CD8-positive, alpha-beta memory T cell (primary cell): ENCODE measurements at regions not wholly inside any gene's neighbourhood (a gene's known extent, or its start where the extent isn't known, plus 50 kb on each side); places are given as distances from the start of the nearest gene placed in this dataset.

Experiments used
- CTCF ChIA-PET: fragments of 350-600 bp; sonication (Branson Sonifier 250); formaldehyde crosslinking; loops from one replicate; lab custom pipeline; 2021; ENCODE audit warnings: antibody characterized with exemption; lab: Charles Lee
- POLR2A ChIA-PET: fragments of 350-600 bp; sonication (Branson Sonifier 250); formaldehyde crosslinking; loops from one replicate; lab custom pipeline; 2021; ENCODE audit warnings: antibody characterized with exemption; lab: Charles Lee
- DNase-seq, 5 donors: peaks; one replicate each; pipeline versions ENCODE4 v3.0.0 to v3.0.0-alpha.2; 2020 to 2022; ENCODE audit warnings: mixed read lengths in 1 of 5
- H3K27ac ChIP-seq: one replicate; pipeline ENCODE4 v1.7.0; 2013; ENCODE audit warnings: low read depth, mild to moderate bottlenecking, low read length, moderate library complexity
- H3K27me3 ChIP-seq: 2 replicates; pipeline ENCODE4 v1.7.0; 2013; ENCODE audit warnings: low read length, mild to moderate bottlenecking; ENCODE audit not compliant: insufficient read depth, poor library complexity, severe bottlenecking
- H3K36me3 ChIP-seq: 2 replicates; pipeline ENCODE4 v1.7.0; 2013; ENCODE audit warnings: mild to moderate bottlenecking, low read length, moderate library complexity; ENCODE audit not compliant: insufficient read depth
- H3K4me1 ChIP-seq: 2 replicates; pipeline ENCODE4 v1.7.0; 2013; ENCODE audit warnings: mild to moderate bottlenecking, low read length, moderate library complexity; ENCODE audit not compliant: insufficient read depth
- H3K4me3 ChIP-seq: 2 replicates; pipeline ENCODE4 v1.7.0; 2013; ENCODE audit warnings: mild to moderate bottlenecking, low read length
- H3K9me3 ChIP-seq: 2 replicates; pipeline ENCODE4 v1.7.0; 2013; ENCODE audit warnings: mild to moderate bottlenecking, low read length
- H3K27ac Mint-ChIP-seq, 8 donors: one replicate each; pipeline ENCODE4 v1.8.0; 2020 to 2021; ENCODE audit warnings: mixed read lengths in 8 of 8, mild to moderate bottlenecking in 6 of 8, inconsistent platforms in 3 of 8, moderate library complexity in 3 of 8
- H3K27me3 Mint-ChIP-seq, 2 donors: one replicate each; pipeline ENCODE4 v1.8.0; 2020 to 2021; ENCODE audit warnings: mixed read lengths in 2 of 2, mild to moderate bottlenecking in 1 of 2, moderate library complexity in 1 of 2
- H3K36me3 Mint-ChIP-seq, 3 donors: one replicate each; pipeline ENCODE4 v1.8.0; 2020 to 2021; ENCODE audit warnings: mixed read lengths in 3 of 3, inconsistent platforms in 1 of 3, mild to moderate bottlenecking in 1 of 3
- H3K4me1 Mint-ChIP-seq, 3 donors: one replicate each; pipeline ENCODE4 v1.8.0; 2020 to 2021; ENCODE audit warnings: mixed read lengths in 3 of 3, inconsistent platforms in 1 of 3, mild to moderate bottlenecking in 1 of 3
- H3K4me3 Mint-ChIP-seq, 7 donors: one replicate each; pipeline ENCODE4 v1.8.0; 2020 to 2021; ENCODE audit warnings: mixed read lengths in 7 of 7, mild to moderate bottlenecking in 6 of 7, moderate library complexity in 4 of 7, inconsistent platforms in 2 of 7
- H3K9me3 Mint-ChIP-seq, 5 donors: one replicate each; pipeline ENCODE4 v1.8.0; 2020 to 2022; ENCODE audit warnings: mixed read lengths in 5 of 5, mild to moderate bottlenecking in 3 of 5, moderate library complexity in 2 of 5, inconsistent platforms in 1 of 5

- ChIA-PET CTCF (no interaction called here), POLR2A (no interaction called here)
- no peak overlapping the region for H3K27ac Mint-ChIP-seq
- Histone ChIP-seq H3K9me3 (no peaks in the 10 kb centered on the region), H3K27me3 (no peaks in the 10 kb centered on the region), H3K4me3 (no peak overlapping the region), H3K27ac (no peak overlapping the region), H3K36me3 (no peaks in the 10 kb centered on the region), H3K4me1 (no peaks in the 10 kb centered on the region)
- no peaks in the 10 kb centered on the region for H3K9me3 Mint-ChIP-seq
- DNase-seq: no peak
- H3K4me1 Mint-ChIP-seq: no peaks in the 10 kb centered on the region
- H3K27me3 Mint-ChIP-seq: peaks cover 25 to 36% of the 10 kb centered on the region in 2 donors
- H3K4me3 Mint-ChIP-seq: no peak overlapping the region
- H3K36me3 Mint-ChIP-seq: peaks cover 0 to 2% (median 0%) of the 10 kb centered on the region in 3 donors
Measured at GRCh38 chr17:31744511-31744951, 114.5 kb downstream of the COPRS start.

GRCh38 chr17:31743797-31744196 is 115.2 kb downstream of the COPRS start:
- POLR2A ChIA-PET: no interaction called here
- no peaks in the 10 kb centered on the region for H3K9me3 Mint-ChIP-seq
- H3K36me3 ChIP-seq: no peaks in the 10 kb centered on the region
- no peak overlapping the region for H3K4me3 ChIP-seq
- H3K4me3 Mint-ChIP-seq: no peak overlapping the region
- no peak overlapping the region for H3K27ac ChIP-seq
- no peak for DNase-seq
- H3K27me3 Mint-ChIP-seq: peaks cover 28 to 36% of the 10 kb centered on the region in 2 donors
- peak overlapping the region in 1 of 8 donors; percentile 62 for H3K27ac Mint-ChIP-seq
- H3K27me3 ChIP-seq: no peaks in the 10 kb centered on the region
- H3K36me3 Mint-ChIP-seq: peaks cover 0 to 2% (median 0%) of the 10 kb centered on the region in 3 donors
- CTCF ChIA-PET: no interaction called here
- H3K4me1 Mint-ChIP-seq: no peaks in the 10 kb centered on the region
- no peaks in the 10 kb centered on the region for H3K9me3 ChIP-seq
- no peaks in the 10 kb centered on the region for H3K4me1 ChIP-seq

- Histone ChIP-seq H3K27ac (no peak overlapping the region), H3K4me3 (no peak overlapping the region), H3K27me3 (no peaks in the 10 kb centered on the region), H3K36me3 (no peaks in the 10 kb centered on the region), H3K4me1 (no peaks in the 10 kb centered on the region), H3K9me3 (no peaks in the 10 kb centered on the region)
- DNase-seq: no peak
- Mint-ChIP-seq H3K4me3 (no peak overlapping the region), H3K36me3 (peaks cover 0 to 4% (median 0%) of the 10 kb centered on the region in 3 donors), H3K9me3 (no peaks in the 10 kb centered on the region), H3K27ac (no peak overlapping the region), H3K27me3 (peaks cover 31 to 41% of the 10 kb centered on the region in 2 donors), H3K4me1 (no peaks in the 10 kb centered on the region)
- CTCF ChIA-PET: no interaction called here
- POLR2A ChIA-PET: no interaction called here
Measured at GRCh38 chr17:31741371-31741770, 117.7 kb downstream of the COPRS start.

- Mint-ChIP-seq H3K27me3 (peaks cover 31 to 41% of the 10 kb centered on the region in 2 donors), H3K4me3 (no peak overlapping the region), H3K36me3 (peaks cover 0 to 4% (median 0%) of the 10 kb centered on the region in 3 donors), H3K9me3 (peaks cover 0 to 2% (median 0%) of the 10 kb centered on the region in 5 donors), H3K27ac (no peak overlapping the region), H3K4me1 (no peaks in the 10 kb centered on the region)
- Histone ChIP-seq H3K36me3 (no peaks in the 10 kb centered on the region), H3K27ac (no peak overlapping the region), H3K4me1 (no peaks in the 10 kb centered on the region), H3K4me3 (no peak overlapping the region), H3K9me3 (no peaks in the 10 kb centered on the region), H3K27me3 (no peaks in the 10 kb centered on the region)
- no peak for DNase-seq
- ChIA-PET CTCF (no interaction called here), POLR2A (no interaction called here)
Measured at GRCh38 chr17:31740611-31741082, 118.4 kb downstream of the COPRS start.

- no peak for DNase-seq
Measured at GRCh38 chr17:31738996-31739699, 119.9 kb downstream of the COPRS start.

GRCh38 chr17:31738488-31738887 is 120.6 kb downstream of the COPRS start:
- POLR2A ChIA-PET: no interaction called here
- Histone ChIP-seq H3K36me3 (no peaks in the 10 kb centered on the region), H3K4me1 (no peaks in the 10 kb centered on the region), H3K27me3 (no peaks in the 10 kb centered on the region), H3K27ac (no peak overlapping the region), H3K9me3 (no peaks in the 10 kb centered on the region), H3K4me3 (no peak overlapping the region)
- no peak for DNase-seq
- Mint-ChIP-seq H3K27ac (no peak overlapping the region), H3K4me1 (no peaks in the 10 kb centered on the region), H3K27me3 (peaks cover 25 to 42% of the 10 kb centered on the region in 2 donors), H3K36me3 (peaks cover 0 to 2% (median 0%) of the 10 kb centered on the region in 3 donors), H3K9me3 (peaks cover 0 to 2% (median 0%) of the 10 kb centered on the region in 5 donors), H3K4me3 (no peak overlapping the region)
- CTCF ChIA-PET: no interaction called here

More at GRCh38 chr17:31738996-31739699, 119.9 kb downstream of the COPRS start:
- no peak overlapping the region for H3K4me3 Mint-ChIP-seq
- peaks cover 0 to 3% (median 0%) of the 10 kb centered on the region in 3 donors for H3K36me3 Mint-ChIP-seq
- Histone ChIP-seq H3K4me3 (no peak overlapping the region), H3K27me3 (no peaks in the 10 kb centered on the region), H3K36me3 (no peaks in the 10 kb centered on the region), H3K27ac (no peak overlapping the region), H3K4me1 (no peaks in the 10 kb centered on the region), H3K9me3 (no peaks in the 10 kb centered on the region)
- ChIA-PET POLR2A (no interaction called here), CTCF (no interaction called here)
- no peak overlapping the region for H3K27ac Mint-ChIP-seq
- H3K9me3 Mint-ChIP-seq: peaks cover 0 to 2% (median 0%) of the 10 kb centered on the region in 5 donors
- no peaks in the 10 kb centered on the region for H3K4me1 Mint-ChIP-seq
- H3K27me3 Mint-ChIP-seq: peaks cover 28 to 42% of the 10 kb centered on the region in 2 donors

GRCh38 chr17:31738067-31738466 is 121.0 kb downstream of the COPRS start:
- Mint-ChIP-seq H3K9me3 (peaks cover 0 to 2% (median 0%) of the 10 kb centered on the region in 5 donors), H3K4me3 (no peak overlapping the region), H3K27ac (no peak overlapping the region), H3K36me3 (peaks cover 0 to 2% (median 0%) of the 10 kb centered on the region in 3 donors), H3K4me1 (no peaks in the 10 kb centered on the region), H3K27me3 (peaks cover 25 to 39% of the 10 kb centered on the region in 2 donors)
- ChIA-PET POLR2A (no interaction called here), CTCF (no interaction called here)
- Histone ChIP-seq H3K27ac (no peak overlapping the region), H3K9me3 (no peaks in the 10 kb centered on the region), H3K36me3 (no peaks in the 10 kb centered on the region), H3K27me3 (no peaks in the 10 kb centered on the region), H3K4me3 (no peak overlapping the region), H3K4me1 (no peaks in the 10 kb centered on the region)
- DNase-seq: no peak

GRCh38 chr17:31736855-31737625 is 122.0 kb downstream of the COPRS start:
- no peak for DNase-seq
- Histone ChIP-seq H3K9me3 (no peaks in the 10 kb centered on the region), H3K36me3 (no peaks in the 10 kb centered on the region), H3K4me3 (no peak overlapping the region), H3K4me1 (no peaks in the 10 kb centered on the region), H3K27ac (no peak overlapping the region), H3K27me3 (no peaks in the 10 kb centered on the region)
- peaks cover 0 to 2% (median 0%) of the 10 kb centered on the region in 5 donors for H3K9me3 Mint-ChIP-seq
- POLR2A ChIA-PET: no interaction called here
- H3K27me3 Mint-ChIP-seq: peaks cover 23 to 36% of the 10 kb centered on the region in 2 donors
- H3K4me1 Mint-ChIP-seq: no peaks in the 10 kb centered on the region
- CTCF ChIA-PET: no interaction called here
- H3K4me3 Mint-ChIP-seq: no peak overlapping the region
- H3K27ac Mint-ChIP-seq: no peak overlapping the region
- peaks cover 0 to 2% (median 0%) of the 10 kb centered on the region in 3 donors for H3K36me3 Mint-ChIP-seq
